Osteoblast (primary cell): ENCODE measurements at regions not wholly inside any gene's neighbourhood (a gene's known extent, or its start where the extent isn't known, plus 50 kb on each side); places are given as distances from the start of the nearest gene placed in this dataset.
A peak's percentile ranks its signal among the peaks of the same experiment; 100 is the strongest.

Experiments used
- DNase-seq: peaks from one replicate; pipeline ENCODE4 v3.0.0; 2011; ENCODE audit warnings: low spot score, mixed read lengths; ENCODE audit not compliant: insufficient read length; ENCODE audit errors: missing footprints
- H2AFZ ChIP-seq: 2 replicates; pipeline ENCODE4 v1.6.0; 2011; ENCODE audit warnings: mild to moderate bottlenecking, low read length
- H3K27ac ChIP-seq: 2 replicates; pipeline ENCODE4 v1.5.1; 2011; ENCODE audit warnings: mild to moderate bottlenecking, low read depth, low read length, moderate library complexity
- H3K27me3 ChIP-seq: 2 replicates; pipeline ENCODE4 v1.6.0; 2012; ENCODE audit warnings: mild to moderate bottlenecking, control low read depth, inconsistent platforms, low read length, moderate library complexity; ENCODE audit not compliant: insufficient read depth
- H3K36me3 ChIP-seq: 2 replicates; pipeline ENCODE4 v1.5.1; 2011; ENCODE audit warnings: mild to moderate bottlenecking, low read length, control low read depth, moderate library complexity; ENCODE audit not compliant: insufficient read depth
- H3K4me1 ChIP-seq: 2 replicates; pipeline ENCODE4 v1.5.1; 2011; ENCODE audit warnings: mild to moderate bottlenecking, low read length, control low read depth, moderate library complexity; ENCODE audit not compliant: insufficient read depth
- H3K4me2 ChIP-seq: 2 replicates; pipeline ENCODE4 v1.6.0; 2011; ENCODE audit warnings: mild to moderate bottlenecking, low read length; ENCODE audit not compliant: insufficient read depth
- H3K4me3 ChIP-seq: fragments of 200-600 bp; sonication (generic); 3 replicates; pipeline ENCODE4 v1.5.1; 2012; ENCODE audit warnings: mild to moderate bottlenecking, low read length, inconsistent platforms; ENCODE audit not compliant: insufficient read depth
- H3K79me2 ChIP-seq: 2 replicates; pipeline ENCODE4 v1.6.0; 2012; ENCODE audit warnings: mild to moderate bottlenecking, low read length, control low read depth, inconsistent platforms; ENCODE audit not compliant: insufficient read depth
- H3K9me3 ChIP-seq: 2 replicates; pipeline ENCODE4 v1.5.1; 2011; ENCODE audit warnings: low read depth, low read length, control low read depth
- H4K20me1 ChIP-seq: 2 replicates; pipeline ENCODE4 v1.6.0; 2012; ENCODE audit warnings: mild to moderate bottlenecking, low read length, control low read depth; ENCODE audit not compliant: insufficient read depth
- TF ChIP-seq, protein P1 (sequence below): IDR thresholded peaks from 2 replicates; pipeline ENCODE4 v1.5.1; 2011; ENCODE audit warnings: mild to moderate bottlenecking, low read depth, low read length, moderate library complexity; ENCODE audit errors: extremely low read depth

DNA sequence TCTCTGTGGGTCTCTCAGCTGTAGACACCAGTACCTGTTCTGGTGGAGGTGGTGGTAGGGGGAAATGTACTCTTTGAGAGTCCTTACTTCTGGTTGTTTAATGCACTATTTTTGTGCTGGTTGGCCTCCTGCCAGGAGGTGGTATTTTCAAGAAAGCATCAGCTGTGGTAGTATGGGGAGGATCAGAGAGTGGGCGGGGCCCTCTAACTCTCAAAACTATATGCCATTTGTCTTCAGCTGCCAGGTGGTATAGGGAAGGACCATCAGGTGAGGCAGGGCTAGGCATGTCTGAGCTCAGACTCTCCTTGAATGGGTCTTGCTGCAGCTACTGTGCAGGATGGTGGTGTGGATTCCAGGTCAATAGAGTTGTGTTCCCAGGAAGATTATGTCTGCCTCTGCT lies 1100.8 kb downstream of the CNTNAP5 start:
- no peaks in the 10 kb centered on the region for H3K79me2 ChIP-seq
- H3K27me3 ChIP-seq = no peaks in the 10 kb centered on the region
- H3K4me2 ChIP-seq = no peak overlapping the region

DNA sequence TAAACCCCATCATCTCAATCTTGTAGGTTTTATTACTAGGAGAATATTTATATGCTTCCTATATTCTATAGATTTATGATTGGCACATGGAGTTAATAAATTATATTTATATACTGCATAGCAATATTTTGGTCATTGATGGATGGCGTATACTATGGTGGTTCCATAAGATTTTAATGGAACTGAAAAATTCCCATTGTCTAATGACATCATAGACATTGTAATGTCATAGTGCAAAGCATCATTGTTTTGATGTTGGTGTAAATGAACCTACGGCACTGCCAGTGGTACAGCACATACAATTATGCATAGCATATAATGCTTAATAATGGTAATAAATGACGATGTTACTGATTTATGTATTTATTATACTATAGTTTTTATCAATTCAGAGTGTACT lies 1135.9 kb downstream of the CNTNAP5 start:
- TF ChIP-seq, protein P1, sequence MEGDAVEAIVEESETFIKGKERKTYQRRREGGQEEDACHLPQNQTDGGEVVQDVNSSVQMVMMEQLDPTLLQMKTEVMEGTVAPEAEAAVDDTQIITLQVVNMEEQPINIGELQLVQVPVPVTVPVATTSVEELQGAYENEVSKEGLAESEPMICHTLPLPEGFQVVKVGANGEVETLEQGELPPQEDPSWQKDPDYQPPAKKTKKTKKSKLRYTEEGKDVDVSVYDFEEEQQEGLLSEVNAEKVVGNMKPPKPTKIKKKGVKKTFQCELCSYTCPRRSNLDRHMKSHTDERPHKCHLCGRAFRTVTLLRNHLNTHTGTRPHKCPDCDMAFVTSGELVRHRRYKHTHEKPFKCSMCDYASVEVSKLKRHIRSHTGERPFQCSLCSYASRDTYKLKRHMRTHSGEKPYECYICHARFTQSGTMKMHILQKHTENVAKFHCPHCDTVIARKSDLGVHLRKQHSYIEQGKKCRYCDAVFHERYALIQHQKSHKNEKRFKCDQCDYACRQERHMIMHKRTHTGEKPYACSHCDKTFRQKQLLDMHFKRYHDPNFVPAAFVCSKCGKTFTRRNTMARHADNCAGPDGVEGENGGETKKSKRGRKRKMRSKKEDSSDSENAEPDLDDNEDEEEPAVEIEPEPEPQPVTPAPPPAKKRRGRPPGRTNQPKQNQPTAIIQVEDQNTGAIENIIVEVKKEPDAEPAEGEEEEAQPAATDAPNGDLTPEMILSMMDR = no peak
- H3K4me3 ChIP-seq = no peak overlapping the region
- no peaks in the 10 kb centered on the region for H4K20me1 ChIP-seq
- no peaks in the 10 kb centered on the region for H3K9me3 ChIP-seq
- DNase-seq = no peak
- H3K27me3 ChIP-seq = no peaks in the 10 kb centered on the region
- no peak overlapping the region for H3K27ac ChIP-seq
- H3K79me2 ChIP-seq = no peaks in the 10 kb centered on the region
- H2AFZ ChIP-seq = no peak overlapping the region
- H3K36me3 ChIP-seq = no peaks in the 10 kb centered on the region
- H3K4me2 ChIP-seq = no peak overlapping the region
- H3K4me1 ChIP-seq = no peaks in the 10 kb centered on the region

More for the DNA sequence above, 1100.8 kb downstream of the CNTNAP5 start:
- no peak overlapping the region for H3K4me3 ChIP-seq
- H3K4me1 ChIP-seq = no peaks in the 10 kb centered on the region
- no peak for DNase-seq
- H4K20me1 ChIP-seq = no peaks in the 10 kb centered on the region
- TF ChIP-seq, protein P1 = no peak
- H3K27ac ChIP-seq = no peak overlapping the region
- H2AFZ ChIP-seq = no peak overlapping the region
- no peaks in the 10 kb centered on the region for H3K9me3 ChIP-seq
- H3K36me3 ChIP-seq = no peaks in the 10 kb centered on the region

DNA sequence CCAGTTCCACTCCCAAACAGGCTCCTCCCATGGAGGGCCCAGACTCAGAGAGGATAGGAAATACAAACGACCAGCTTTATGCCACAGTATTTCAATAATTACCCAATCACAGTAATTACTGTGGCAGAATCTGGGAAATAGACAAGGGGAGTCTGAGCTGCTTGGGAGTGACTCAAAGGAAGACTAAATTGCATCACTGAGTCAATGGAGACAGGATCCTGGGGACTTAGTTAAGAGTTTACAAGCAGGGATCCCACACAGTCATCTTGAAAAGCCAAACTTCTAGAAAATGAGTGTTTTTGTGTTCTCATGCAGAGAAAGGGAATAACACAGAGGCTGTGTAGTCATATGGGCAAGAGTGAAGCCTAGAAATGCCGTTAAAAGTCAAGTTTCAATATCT lies 1142.1 kb downstream of the CNTNAP5 start:
- Histone ChIP-seq H3K4me3 (no peak overlapping the region), H3K4me2 (peak overlapping the region; percentile 73), H3K4me1 (peaks cover 28% of the 10 kb centered on the region), H3K36me3 (no peaks in the 10 kb centered on the region), H3K27me3 (no peaks in the 10 kb centered on the region), H2AFZ (peak overlapping the region; percentile 65), H4K20me1 (no peaks in the 10 kb centered on the region), H3K79me2 (no peaks in the 10 kb centered on the region), H3K27ac (peak overlapping the region; percentile 96), H3K9me3 (no peaks in the 10 kb centered on the region)
- TF ChIP-seq, protein P1 = no peak
- no peak for DNase-seq

DNA sequence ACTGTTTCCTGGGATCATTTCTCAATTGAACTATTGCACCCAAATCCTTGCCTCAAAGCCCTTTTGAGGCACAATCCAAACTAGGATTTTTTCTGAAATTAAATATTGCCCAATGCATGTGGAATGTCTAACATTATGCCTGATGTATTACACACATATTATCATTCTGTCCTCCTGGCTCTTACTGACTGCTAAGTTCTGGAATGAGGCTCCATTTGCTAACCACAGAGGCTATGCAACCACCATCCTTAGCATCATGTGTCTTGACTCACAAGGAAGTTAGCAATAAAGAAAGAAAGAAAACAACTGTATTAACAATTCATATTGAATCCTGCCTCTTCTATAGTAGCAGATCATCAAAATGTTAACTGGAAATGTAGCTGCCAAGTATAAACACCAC lies 1142.7 kb downstream of the CNTNAP5 start:
- peak overlapping the region; percentile 81 for H2AFZ ChIP-seq
- H4K20me1 ChIP-seq = no peaks in the 10 kb centered on the region
- TF ChIP-seq, protein P1 = no peak
- no peaks in the 10 kb centered on the region for H3K9me3 ChIP-seq
- no peaks in the 10 kb centered on the region for H3K36me3 ChIP-seq
- H3K27me3 ChIP-seq = no peaks in the 10 kb centered on the region
- peaks cover 28% of the 10 kb centered on the region for H3K4me1 ChIP-seq
- peak overlapping the region; percentile 38 for H3K4me3 ChIP-seq
- H3K79me2 ChIP-seq = no peaks in the 10 kb centered on the region
- peak; percentile 6 for DNase-seq
- H3K27ac ChIP-seq = peak overlapping the region; percentile 96
- peak overlapping the region; percentile 73 for H3K4me2 ChIP-seq
